Esophagus muscularis mucosa (tissue), 4 donors: ENCODE measurements at regions not wholly inside any gene's neighbourhood (a gene's known extent, or its start where the extent isn't known, plus 50 kb on each side); places are given as distances from the start of the nearest gene placed in this dataset.

ENCODE experiments used
- DNase-seq: peaks from one replicate; pipeline ENCODE4 v3.0.0-alpha.2; 2017; ENCODE audit errors: extremely low spot score
- H3K27ac ChIP-seq, 4 donors: fragments of 200-600 bp; sonication (generic); replicated peaks in 1 of 4; 1 replicate in 3 of 4; 2 replicates in 1 of 4; pipeline ENCODE4 v1.5.1; 2016 to 2019; ENCODE audit warnings: mild to moderate bottlenecking in 1 of 4
- H3K27me3 ChIP-seq, 4 donors: fragments of 200-600 bp; sonication (generic); one replicate each; pipeline versions ENCODE4 v1.5.1 to v1.6.0; 2016 to 2019
- H3K36me3 ChIP-seq, 4 donors: fragments of 200-600 bp; sonication (generic); one replicate each; pipeline ENCODE4 v1.5.1; 2016 to 2019
- H3K4me1 ChIP-seq, 4 donors: fragments of 200-600 bp; sonication (generic); one replicate each; pipeline ENCODE4 v1.5.1; 2016 to 2019
- H3K4me3 ChIP-seq, 4 donors: fragments of 200-600 bp; sonication (generic); 1 replicate in 2 of 4; 2 replicates in 2 of 4; pipeline ENCODE4 v1.5.1; 2016 to 2019; ENCODE audit warnings: mild to moderate bottlenecking in 4 of 4, moderate library complexity in 1 of 4
- H3K9me3 ChIP-seq, 4 donors: fragments of 200-600 bp; sonication (generic); 1 replicate in 3 of 4; 2 replicates in 1 of 4; pipeline ENCODE4 v1.5.1; 2016 to 2019
- CTCF ChIP-seq, 3 experiments: fragments of 200-600 bp in 2 of 3; fragments of 450-650 bp in 1 of 3; sonication (generic) in 2 of 3; IDR thresholded peaks; one replicate each; pipeline ENCODE4 v1.5.1; 2017 to 2019; ENCODE audit warnings: antibody characterized with exemption in 3 of 3, mild to moderate bottlenecking in 2 of 3, moderate library complexity in 1 of 3
- EP300 ChIP-seq: sonication (generic); formaldehyde crosslinking; IDR thresholded peaks from one replicate; pipeline ENCODE4 v1.6.1; 2017; ENCODE audit warnings: antibody characterized with exemption
- POLR2A ChIP-seq: fragments of 450-650 bp; IDR thresholded peaks from one replicate; pipeline ENCODE4 v1.6.1; 2017; ENCODE audit warnings: antibody characterized with exemption, moderate library complexity, mild to moderate bottlenecking, low read depth
- POLR2AphosphoS5 ChIP-seq, 2 donors: sonication (generic); formaldehyde crosslinking; IDR thresholded peaks; one replicate each; pipeline ENCODE4 v1.6.1; 2017; ENCODE audit warnings: antibody characterized with exemption in 2 of 2
- WGBS: methylation state at CpG from one replicate; pipeline ENCODE4 v1.1.5; 2018; 5-methylcytosine and 5-hydroxymethylcytosine counted together
- intact Hi-C: fragments of 100-400 bp; cut with DNase I; formaldehyde crosslinking; loops from one replicate; pipeline ENCODE4 v1.15.1; 2023

DNA sequence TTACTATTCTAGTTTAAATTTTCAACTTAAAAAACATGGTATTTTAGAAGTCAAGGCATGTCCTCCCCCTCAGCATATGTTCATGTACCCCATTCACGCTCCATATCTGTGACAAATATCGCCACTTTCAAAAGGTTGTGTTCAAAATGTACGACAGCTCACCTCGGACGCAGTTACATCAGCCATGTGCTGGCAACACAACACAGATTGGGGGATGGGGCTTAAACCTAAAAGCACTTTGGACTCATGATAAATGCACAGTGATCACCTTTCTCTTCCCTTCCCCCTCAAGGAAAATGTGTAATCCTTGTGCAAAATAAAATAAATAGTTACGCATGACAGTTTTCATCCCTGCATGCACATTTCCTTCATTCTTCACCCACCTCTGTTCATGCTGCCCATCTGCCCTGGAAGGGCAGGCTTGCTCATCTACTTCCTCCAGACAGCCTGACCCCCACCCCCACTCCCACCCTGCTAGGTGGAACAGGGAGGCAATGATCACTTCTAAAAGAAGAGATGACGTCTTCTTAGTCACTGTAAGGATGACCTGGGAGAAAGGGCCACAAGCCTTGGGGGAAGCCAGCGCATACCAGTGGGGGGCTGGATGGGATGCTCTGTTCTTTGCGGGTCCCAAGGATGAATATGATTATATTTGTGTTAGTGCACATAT is 271.4 kb upstream of the SEMA6D start:
- H3K4me3 ChIP-seq = no peak overlapping the region
- WGBS = 93% methylated on average over 9 of the region's 9 CpGs
- intact Hi-C loops = no loop called here

GRCh38 chr15:47460795-47461573 is 256.3 kb upstream of the SEMA6D start:
- Histone ChIP-seq H3K36me3 (no peaks in the 10 kb centered on the region), H3K9me3 (no peaks in the 10 kb centered on the region), H3K27me3 (no peaks in the 10 kb centered on the region), H3K27ac (no peak overlapping the region), H3K4me3 (no peak overlapping the region), H3K4me1 (no peaks in the 10 kb centered on the region)
- no peak for TF ChIP-seq EP300
- TF ChIP-seq POLR2A = no peak
- no peak for TF ChIP-seq POLR2AphosphoS5 (IDR thresholded peaks at IDR 0.05)
- no peak for TF ChIP-seq CTCF (IDR thresholded peaks at IDR 0.05)
- DNase-seq = no peak
- intact Hi-C loops = loop anchor here (10.0 kb wide), 1 partner anchor 524 kb away; no protein-coding TSS in a partner anchor
- 92% methylated on average over 4 of the region's 4 CpGs for WGBS

More for the DNA sequence above, 271.4 kb upstream of the SEMA6D start:
- H3K4me1 ChIP-seq = peaks cover 0 to 10% (median 9%) of the 10 kb centered on the region in 4 donors
- TF ChIP-seq EP300 = no peak
- no peak for TF ChIP-seq POLR2AphosphoS5 (IDR thresholded peaks at IDR 0.05)
- TF ChIP-seq POLR2A = no peak
- TF ChIP-seq CTCF (IDR thresholded peaks at IDR 0.05) = no peak
- H3K36me3 ChIP-seq = no peaks in the 10 kb centered on the region
- H3K27ac ChIP-seq = no peak overlapping the region
- no peaks in the 10 kb centered on the region for H3K9me3 ChIP-seq
- DNase-seq = no peak
- no peaks in the 10 kb centered on the region for H3K27me3 ChIP-seq

DNA sequence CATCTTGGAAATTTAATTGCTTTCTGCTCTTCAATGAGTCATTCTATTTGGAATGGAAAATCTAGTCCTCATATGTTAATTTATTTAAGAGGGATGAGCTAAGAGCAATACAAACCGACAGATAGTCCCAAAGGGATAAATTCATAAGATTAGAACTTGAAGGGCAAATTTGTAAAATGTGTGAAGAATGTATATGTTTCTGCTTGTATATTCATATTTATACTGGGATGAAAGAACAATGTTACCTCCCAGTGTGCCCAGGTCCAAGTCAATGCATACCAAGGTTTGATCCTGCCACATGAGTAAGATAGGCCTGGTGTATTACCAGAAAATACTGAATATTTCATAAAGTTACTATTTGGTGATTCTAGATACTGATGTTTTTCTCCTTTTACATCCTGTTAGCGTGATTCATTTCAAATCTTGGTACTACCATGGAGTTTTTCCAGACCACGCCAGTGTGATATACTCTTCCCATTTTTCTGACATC is 255.6 kb upstream of the SEMA6D start:
- DNase-seq = no peak
- Histone ChIP-seq H3K27me3 (no peaks in the 10 kb centered on the region), H3K9me3 (no peaks in the 10 kb centered on the region), H3K4me3 (no peak overlapping the region), H3K4me1 (no peaks in the 10 kb centered on the region), H3K36me3 (no peaks in the 10 kb centered on the region), H3K27ac (no peak overlapping the region)
- intact Hi-C loops = loop anchor here (10.0 kb wide), 1 partner anchor 523 kb away; no protein-coding TSS in a partner anchor
- TF ChIP-seq POLR2A = no peak
- TF ChIP-seq CTCF (IDR thresholded peaks at IDR 0.05) = no peak
- no peak for TF ChIP-seq EP300
- TF ChIP-seq POLR2AphosphoS5 (IDR thresholded peaks at IDR 0.05) = no peak
- WGBS = 89% methylated on average over 3 of the region's 3 CpGs

DNA sequence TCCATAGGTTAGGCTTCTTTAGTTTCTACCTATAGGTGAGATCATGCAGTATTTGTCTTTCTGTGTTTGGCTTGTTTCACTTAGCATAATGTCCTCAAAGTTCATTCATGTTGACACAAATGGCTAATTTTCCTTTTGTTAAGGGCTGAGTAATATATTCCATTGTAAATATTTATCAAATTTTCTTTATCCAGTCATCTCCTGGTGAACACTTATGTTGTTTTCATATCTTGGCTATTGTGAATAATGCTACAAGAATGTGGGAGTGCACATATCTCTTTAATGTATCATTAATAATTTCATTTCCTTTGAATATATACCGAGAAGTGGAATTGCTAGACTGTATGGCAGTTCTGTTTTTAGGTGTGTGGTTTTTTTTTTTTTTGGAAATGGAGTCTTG is 250.9 kb upstream of the SEMA6D start:
- TF ChIP-seq POLR2A = no peak
- no peak for TF ChIP-seq POLR2AphosphoS5 (IDR thresholded peaks at IDR 0.05)
- Histone ChIP-seq H3K9me3 (no peaks in the 10 kb centered on the region), H3K4me1 (no peaks in the 10 kb centered on the region), H3K27ac (no peak overlapping the region), H3K4me3 (no peak overlapping the region), H3K36me3 (no peaks in the 10 kb centered on the region), H3K27me3 (no peaks in the 10 kb centered on the region)
- intact Hi-C loops = loop anchor here (10.0 kb wide), 1 partner anchor 518 kb away; no protein-coding TSS in a partner anchor
- DNase-seq = no peak
- 24% methylated on average over 1 of the region's 1 CpG for WGBS

DNA sequence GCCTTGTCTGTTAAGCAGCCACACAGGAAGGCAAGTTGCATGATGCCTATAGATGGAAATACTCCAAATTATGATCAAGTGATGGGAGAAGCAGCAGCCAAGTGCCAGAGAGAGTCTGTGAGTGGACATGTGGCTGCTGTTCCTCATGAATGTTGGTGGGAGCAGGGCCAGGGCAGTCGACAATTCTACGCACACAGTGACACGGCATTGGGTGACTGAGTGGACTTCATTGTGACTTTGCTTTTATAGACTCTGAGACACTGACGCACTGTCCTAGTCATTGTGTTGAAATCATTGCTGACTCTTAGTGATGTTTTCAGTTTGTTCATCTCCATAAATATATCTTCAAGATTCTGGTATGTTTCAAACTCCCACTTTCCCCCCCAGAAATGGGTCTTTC is 246.3 kb upstream of the SEMA6D start:
- Histone ChIP-seq H3K4me1 (peaks cover 15 to 19% (median 17%) of the 10 kb centered on the region in 4 donors), H3K27me3 (no peaks in the 10 kb centered on the region), H3K27ac (no peak overlapping the region), H3K4me3 (no peak overlapping the region), H3K36me3 (no peaks in the 10 kb centered on the region), H3K9me3 (no peaks in the 10 kb centered on the region)
- no peak for TF ChIP-seq POLR2A
- TF ChIP-seq POLR2AphosphoS5 (IDR thresholded peaks at IDR 0.05) = no peak
- no peak for TF ChIP-seq CTCF (IDR thresholded peaks at IDR 0.05)
- no peak for TF ChIP-seq EP300
- no peak for DNase-seq
- 83% methylated on average over 3 of the region's 4 CpGs for whole genome bisulfite sequencing
- intact Hi-C loops = loop anchor here (10.0 kb wide), 1 partner anchor 276 kb away; no protein-coding TSS in a partner anchor
